Prostate gland (tissue), 2 donors: ENCODE measurements at regions not wholly inside any gene's neighbourhood (a gene's known extent, or its start where the extent isn't known, plus 50 kb on each side); places are given as distances from the start of the nearest gene placed in this dataset.
A peak's percentile ranks its signal among the peaks of the same experiment; 100 is the strongest.

ENCODE experiments used
- DNase-seq: peaks from one replicate; pipeline ENCODE4 v3.0.0-alpha.2; 2019; ENCODE audit warnings: low spot score
- H3K27ac ChIP-seq, 2 donors: fragments of 200-600 bp; sonication (generic); 2 replicates each; pipeline ENCODE4 v1.5.1; 2017 to 2019
- H3K27me3 ChIP-seq: fragments of 200-600 bp; sonication (generic); replicated peaks from 2 replicates; pipeline ENCODE4 v1.5.1; 2019; ENCODE audit not compliant: insufficient read depth
- H3K36me3 ChIP-seq, 2 donors: fragments of 200-600 bp; sonication (generic); 1 replicate in 1 of 2; 2 replicates in 1 of 2; pipeline versions ENCODE4 v1.5.1 to v1.8.1; 2017 to 2019
- H3K4me1 ChIP-seq: fragments of 200-600 bp; sonication (generic); replicated peaks from 2 replicates; pipeline ENCODE4 v1.5.1; 2019
- H3K4me3 ChIP-seq, 2 donors: fragments of 200-600 bp; sonication (generic); 2 replicates each; pipeline ENCODE4 v1.5.1; 2017 to 2019
- H3K9me3 ChIP-seq: fragments of 200-600 bp; sonication (generic); 2 replicates; pipeline ENCODE4 v1.5.1; 2017
- POLR2A ChIP-seq: fragments of 450-650 bp; IDR thresholded peaks from one replicate; pipeline ENCODE4 v1.6.1; 2016; ENCODE audit warnings: antibody characterized with exemption, mild to moderate bottlenecking
- POLR2AphosphoS5 ChIP-seq: sonication (generic); formaldehyde crosslinking; IDR thresholded peaks from one replicate; pipeline ENCODE4 v1.6.1; 2017; ENCODE audit warnings: antibody characterized with exemption
- WGBS: methylation state at CpG from one replicate; pipeline ENCODE4 v1.1.5; 2018; 5-methylcytosine and 5-hydroxymethylcytosine counted together
- intact Hi-C: fragments of 100-400 bp; cut with DNase I; formaldehyde crosslinking; loops from one replicate; pipeline ENCODE4 v1.14.2; 2022
- TF ChIP-seq, protein P1 (sequence below), 4 experiments: fragments of 200-600 bp in 2 of 4; fragments of 450-650 bp in 2 of 4; sonication (generic) in 2 of 4; IDR thresholded peaks; 1 replicate in 3 of 4; 2 replicates in 1 of 4; pipeline ENCODE4 v1.5.1; 2016 to 2019; ENCODE audit warnings: antibody characterized with exemption in 4 of 4, mild to moderate bottlenecking in 2 of 4, moderate library complexity in 2 of 4

- intact Hi-C loops: no loop called here
- Histone ChIP-seq H3K27me3 (no peaks in the 10 kb centered on the region), H3K27ac (peak overlapping the region; percentile 46 to 47), H3K4me1 (no peaks in the 10 kb centered on the region), H3K4me3 (no peak overlapping the region), H3K36me3 (no peaks in the 10 kb centered on the region), H3K9me3 (no peaks in the 10 kb centered on the region)
- no peak for DNase-seq
- 10% methylated on average over 5 of the region's 5 CpGs for WGBS
- TF ChIP-seq, protein P1, sequence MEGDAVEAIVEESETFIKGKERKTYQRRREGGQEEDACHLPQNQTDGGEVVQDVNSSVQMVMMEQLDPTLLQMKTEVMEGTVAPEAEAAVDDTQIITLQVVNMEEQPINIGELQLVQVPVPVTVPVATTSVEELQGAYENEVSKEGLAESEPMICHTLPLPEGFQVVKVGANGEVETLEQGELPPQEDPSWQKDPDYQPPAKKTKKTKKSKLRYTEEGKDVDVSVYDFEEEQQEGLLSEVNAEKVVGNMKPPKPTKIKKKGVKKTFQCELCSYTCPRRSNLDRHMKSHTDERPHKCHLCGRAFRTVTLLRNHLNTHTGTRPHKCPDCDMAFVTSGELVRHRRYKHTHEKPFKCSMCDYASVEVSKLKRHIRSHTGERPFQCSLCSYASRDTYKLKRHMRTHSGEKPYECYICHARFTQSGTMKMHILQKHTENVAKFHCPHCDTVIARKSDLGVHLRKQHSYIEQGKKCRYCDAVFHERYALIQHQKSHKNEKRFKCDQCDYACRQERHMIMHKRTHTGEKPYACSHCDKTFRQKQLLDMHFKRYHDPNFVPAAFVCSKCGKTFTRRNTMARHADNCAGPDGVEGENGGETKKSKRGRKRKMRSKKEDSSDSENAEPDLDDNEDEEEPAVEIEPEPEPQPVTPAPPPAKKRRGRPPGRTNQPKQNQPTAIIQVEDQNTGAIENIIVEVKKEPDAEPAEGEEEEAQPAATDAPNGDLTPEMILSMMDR (IDR thresholded peaks at IDR 0.05): no peak
- no peak for TF ChIP-seq POLR2AphosphoS5
- no peak for TF ChIP-seq POLR2A
Observed at GRCh38 chr1:83641206-83641658, 357.7 kb downstream of the TTLL7 start.

DNA sequence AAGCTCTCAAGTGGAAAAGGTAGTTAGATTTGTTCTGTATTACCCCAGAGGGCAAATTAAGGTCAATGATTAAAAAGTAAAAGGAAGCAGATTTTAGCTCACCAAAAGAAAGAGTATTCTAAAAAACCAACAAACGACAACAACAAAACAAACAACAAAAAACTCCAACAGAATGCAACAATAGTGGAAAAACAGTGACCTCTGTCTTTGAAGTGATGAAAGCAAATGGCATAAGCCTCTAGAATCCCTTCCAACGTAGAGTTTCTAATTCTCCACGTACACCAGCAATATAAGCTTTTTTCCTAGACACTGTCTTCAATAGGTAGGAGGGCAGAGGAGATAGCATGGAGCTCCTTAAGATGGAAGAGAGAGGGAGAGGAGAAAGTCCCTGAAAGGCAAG lies 359.1 kb downstream of the TTLL7 start:
- intact Hi-C loops: no loop called here
- no peaks in the 10 kb centered on the region for H3K9me3 ChIP-seq
- H3K27ac ChIP-seq: no peak overlapping the region
- 88% methylated on average over 3 of the region's 3 CpGs for WGBS
- no peak for DNase-seq
- H3K27me3 ChIP-seq: no peaks in the 10 kb centered on the region
- no peaks in the 10 kb centered on the region for H3K36me3 ChIP-seq
- no peaks in the 10 kb centered on the region for H3K4me1 ChIP-seq
- H3K4me3 ChIP-seq: no peak overlapping the region
- no peak for TF ChIP-seq POLR2AphosphoS5
- TF ChIP-seq, protein P1 (IDR thresholded peaks at IDR 0.05): no peak
- no peak for TF ChIP-seq POLR2A

DNA sequence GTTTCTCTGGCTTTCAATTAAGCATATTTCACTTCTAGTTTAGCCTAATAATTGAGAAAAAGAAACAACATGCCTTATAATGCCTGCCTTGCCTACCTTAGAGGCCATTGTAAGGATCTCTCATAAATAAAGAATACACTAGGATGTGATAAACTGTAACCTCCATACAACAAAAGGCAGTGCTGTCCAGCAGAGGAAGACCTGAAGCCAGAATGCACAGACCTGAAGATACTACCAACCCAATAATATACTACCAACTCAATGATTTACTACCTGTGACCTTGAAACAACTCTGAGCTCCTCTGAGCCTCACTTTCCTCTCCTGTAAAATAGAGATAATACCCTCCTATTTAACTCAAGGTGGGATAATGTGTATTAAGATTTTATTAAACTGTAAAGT lies 361.3 kb downstream of the TTLL7 start:
- Histone ChIP-seq H3K9me3 (no peaks in the 10 kb centered on the region), H3K27ac (no peak overlapping the region), H3K4me3 (no peak overlapping the region), H3K27me3 (no peaks in the 10 kb centered on the region), H3K4me1 (no peaks in the 10 kb centered on the region), H3K36me3 (no peaks in the 10 kb centered on the region)
- intact Hi-C loops: no loop called here
- TF ChIP-seq POLR2A: no peak
- no peak for TF ChIP-seq POLR2AphosphoS5
- TF ChIP-seq, protein P1 (IDR thresholded peaks at IDR 0.05): no peak
- DNase-seq: no peak

- intact Hi-C loops: no loop called here
- no peaks in the 10 kb centered on the region for H3K4me1 ChIP-seq
- H3K27ac ChIP-seq: no peak overlapping the region
- H3K36me3 ChIP-seq: no peaks in the 10 kb centered on the region
- H3K9me3 ChIP-seq: no peaks in the 10 kb centered on the region
- DNase-seq: no peak
- H3K27me3 ChIP-seq: no peaks in the 10 kb centered on the region
- H3K4me3 ChIP-seq: no peak overlapping the region
- 84% methylated on average over 5 of the region's 5 CpGs for WGBS
- no peak for TF ChIP-seq POLR2A
- TF ChIP-seq POLR2AphosphoS5: no peak
- TF ChIP-seq, protein P1 (IDR thresholded peaks at IDR 0.05): no peak
Observed at GRCh38 chr1:83637009-83637408, 361.9 kb downstream of the TTLL7 start.

DNA sequence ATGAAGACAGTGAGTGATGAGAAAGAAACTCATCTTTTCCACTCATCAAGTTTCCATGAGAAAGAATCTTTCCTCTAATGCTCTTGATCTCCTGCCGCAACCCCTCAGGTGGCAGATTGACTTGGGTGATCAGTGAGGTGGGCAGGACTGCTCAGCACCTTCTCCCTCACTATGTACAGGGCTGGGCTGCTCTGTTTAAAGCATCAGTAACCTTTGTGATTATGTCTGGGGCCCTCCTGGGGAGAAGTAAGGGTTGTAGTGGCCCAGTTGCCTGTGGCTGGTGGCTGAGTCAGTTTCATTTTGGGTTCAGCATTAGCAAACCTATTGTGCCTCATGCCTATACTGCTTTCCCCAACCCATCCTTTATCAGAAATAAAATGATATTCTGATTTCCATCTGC lies 366.0 kb downstream of the TTLL7 start:
- no peak for TF ChIP-seq POLR2A
- TF ChIP-seq POLR2AphosphoS5: no peak
- TF ChIP-seq, protein P1 (IDR thresholded peaks at IDR 0.05): no peak
- WGBS: 100% methylated on average over 1 of the region's 1 CpG
- no peaks in the 10 kb centered on the region for H3K27me3 ChIP-seq

More for the DNA sequence above, 366.0 kb downstream of the TTLL7 start:
- DNase-seq: no peak
- no peaks in the 10 kb centered on the region for H3K9me3 ChIP-seq
- H3K4me3 ChIP-seq: no peak overlapping the region
- H3K4me1 ChIP-seq: no peaks in the 10 kb centered on the region
- H3K27ac ChIP-seq: no peak overlapping the region
- H3K36me3 ChIP-seq: no peaks in the 10 kb centered on the region
- intact Hi-C loops: no loop called here
